Occipital lobe (tissue), 1 donor: ENCODE measurements at regions not wholly inside any gene's neighbourhood (a gene's known extent, or its start where the extent isn't known, plus 50 kb on each side); places are given as distances from the start of the nearest gene placed in this dataset.
"Not testable (repeated sequence)": the region's sequence is repeated elsewhere in the genome, so short reads cannot be mapped to it uniquely, and the experiment has no call there.

ENCODE experiments used
- DNase-seq: peaks from one replicate; lab custom pipeline; 2025; lab: John Stamatoyannopoulos, UW

- DNase-seq = no peak
Measured at GRCh38 chr3:135558150-135558783, 407.3 kb upstream of the PPP2R3A start.

- DNase-seq = no peak
Measured at GRCh38 chr3:135558906-135559305, 406.6 kb upstream of the PPP2R3A start.

DNA sequence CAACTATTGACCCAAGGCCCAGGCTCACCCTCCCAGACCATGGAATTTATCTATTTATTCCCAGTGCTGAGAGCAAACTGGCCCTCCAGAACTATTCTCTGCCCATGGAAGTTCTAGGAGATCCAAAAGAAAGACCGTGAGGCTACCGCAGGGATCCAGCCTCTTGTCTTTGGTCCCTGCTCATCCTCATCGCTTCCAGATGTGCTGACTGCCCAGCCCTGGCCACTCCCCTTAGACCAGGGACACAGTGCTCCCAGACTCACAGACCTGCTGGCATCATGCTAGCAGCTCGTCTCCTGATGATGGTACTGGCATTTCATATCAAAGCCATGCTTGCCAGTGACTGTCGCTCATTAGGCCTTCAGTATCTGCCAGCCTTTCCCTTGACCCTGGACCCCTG is 405.7 kb upstream of the PPP2R3A start:
- DNase-seq = no peak

DNA sequence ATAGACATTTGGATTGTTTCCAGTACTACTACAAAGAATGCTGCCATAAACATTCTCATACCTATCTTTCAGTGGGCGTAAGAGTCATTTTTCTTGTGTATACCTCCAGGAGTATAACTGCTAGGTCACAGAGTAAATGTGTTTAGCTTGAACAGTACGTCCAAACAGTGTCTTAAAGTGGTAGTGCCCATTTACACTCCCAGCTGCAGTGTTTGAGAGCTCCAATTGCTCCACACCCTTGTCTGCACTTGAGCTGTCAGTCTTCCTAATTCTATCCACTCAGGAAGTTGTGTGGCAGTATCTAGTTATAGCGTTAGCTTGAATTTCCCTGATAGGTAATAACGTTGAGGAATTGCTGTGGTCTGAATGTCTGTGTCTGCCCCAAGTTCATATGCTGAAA is 404.7 kb upstream of the PPP2R3A start:
- no peak for DNase-seq

GRCh38 chr3:135564696-135565095 is 400.8 kb upstream of the PPP2R3A start:
- DNase-seq = no peak

DNA sequence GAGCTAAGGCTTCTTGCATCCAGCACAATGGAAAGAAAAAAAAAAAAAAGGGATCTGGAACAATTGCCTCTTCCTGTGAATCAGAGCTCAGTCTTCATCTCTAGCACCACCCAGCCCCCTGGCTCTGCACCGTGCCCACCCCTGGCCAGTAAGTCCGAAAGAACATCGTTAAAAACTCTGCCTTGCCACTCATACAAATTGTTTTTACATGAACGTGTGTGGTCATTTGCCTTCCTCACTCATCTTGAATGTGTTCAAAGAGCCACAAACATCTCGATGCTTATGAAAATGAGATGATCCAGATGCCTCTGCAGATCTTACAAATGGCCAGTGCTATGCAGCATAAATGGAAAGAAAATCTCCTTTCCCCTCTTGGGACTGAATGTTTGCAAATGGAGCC is 400.0 kb upstream of the PPP2R3A start:
- no peak for DNase-seq

- DNase-seq = no peak
Measured at GRCh38 chr3:135567223-135567622, 398.3 kb upstream of the PPP2R3A start.

- no peak for DNase-seq
Measured at GRCh38 chr3:135576751-135577150, 388.8 kb upstream of the PPP2R3A start.

- DNase-seq = no peak
Measured at GRCh38 chr3:135581806-135582205, 383.7 kb upstream of the PPP2R3A start.

DNA sequence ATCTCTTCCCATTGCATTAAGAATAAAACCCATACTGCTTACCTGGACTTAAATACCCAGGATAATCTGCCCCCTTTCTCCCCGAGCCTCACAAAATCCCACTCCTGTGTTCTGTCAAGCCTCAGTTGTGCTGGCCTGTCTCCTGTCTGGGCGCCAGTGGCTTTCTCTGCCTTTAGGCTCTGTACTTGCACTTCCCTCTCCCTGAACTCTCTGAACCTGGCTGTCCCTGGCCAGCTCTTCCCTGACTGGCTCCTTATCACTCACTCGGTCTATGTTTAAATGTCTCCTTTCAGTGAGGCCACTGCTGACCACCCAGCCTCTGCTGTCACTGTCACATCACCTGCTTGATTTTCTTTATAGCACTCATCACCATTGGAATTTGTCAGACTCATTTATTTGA is 382.7 kb upstream of the PPP2R3A start:
- DNase-seq = no peak

GRCh38 chr3:135596563-135596962 is 369.0 kb upstream of the PPP2R3A start:
- DNase-seq = no peak

DNA sequence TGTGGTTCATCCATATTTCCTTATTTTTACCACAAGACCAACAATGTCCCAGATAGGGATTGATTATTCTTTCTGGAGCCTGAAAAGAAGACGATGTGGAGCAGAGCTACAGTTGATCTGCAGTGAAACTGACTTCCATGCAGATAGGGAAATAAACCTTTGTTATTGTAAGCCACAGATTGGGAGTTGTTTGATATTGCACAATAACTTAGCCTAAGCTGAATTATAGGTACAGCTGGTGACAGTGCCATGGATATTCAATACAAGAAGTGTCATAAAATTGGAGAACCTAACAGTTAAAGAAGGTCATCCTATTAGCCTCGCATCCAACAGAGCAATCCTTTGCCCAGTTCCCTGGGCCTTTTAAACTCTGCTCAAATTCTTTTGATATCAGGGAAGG is 367.7 kb upstream of the PPP2R3A start:
- no peak for DNase-seq

GRCh38 chr3:135598597-135598996 is 366.9 kb upstream of the PPP2R3A start:
- DNase-seq = no peak

- DNase-seq = not testable (repeated sequence)
Measured at GRCh38 chr3:135604512-135604911, 361.0 kb upstream of the PPP2R3A start.

GRCh38 chr3:135618123-135618522 is 347.4 kb upstream of the PPP2R3A start:
- DNase-seq = no peak

DNA sequence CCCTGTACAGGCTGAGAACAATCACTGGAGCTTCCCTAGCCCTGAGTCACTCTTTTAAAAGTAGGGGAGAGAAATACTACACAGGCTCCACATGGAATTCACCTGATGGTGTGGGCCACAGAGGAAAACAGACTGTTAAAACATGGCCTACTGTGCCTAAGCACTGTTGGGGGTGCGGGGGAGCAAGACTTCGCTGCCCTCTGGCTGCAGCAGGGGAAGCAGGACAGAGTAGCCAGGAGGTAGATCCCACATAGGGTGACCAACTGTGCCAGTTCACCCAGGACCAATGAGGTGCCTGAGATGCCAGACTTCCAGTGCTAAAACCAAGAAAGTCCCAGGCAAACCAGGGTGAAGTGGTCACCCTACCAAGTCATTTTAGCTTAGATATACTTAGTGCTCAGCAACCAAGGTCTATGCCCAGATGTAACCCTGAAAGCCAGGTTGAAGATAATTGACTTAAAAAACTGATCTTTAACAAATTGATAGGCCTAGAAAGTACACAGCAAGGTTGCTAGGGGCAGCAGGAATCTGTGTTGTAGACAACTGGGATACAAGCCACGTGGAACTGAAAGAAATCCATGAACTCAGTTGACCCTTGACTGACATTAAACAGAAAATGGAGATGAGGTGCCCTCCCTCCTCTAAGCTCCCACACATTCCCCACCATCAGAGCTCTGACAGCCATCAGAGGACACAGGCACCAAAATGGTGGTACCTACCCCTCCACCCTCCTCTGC is 344.2 kb upstream of the PPP2R3A start:
- no peak for DNase-seq

DNA sequence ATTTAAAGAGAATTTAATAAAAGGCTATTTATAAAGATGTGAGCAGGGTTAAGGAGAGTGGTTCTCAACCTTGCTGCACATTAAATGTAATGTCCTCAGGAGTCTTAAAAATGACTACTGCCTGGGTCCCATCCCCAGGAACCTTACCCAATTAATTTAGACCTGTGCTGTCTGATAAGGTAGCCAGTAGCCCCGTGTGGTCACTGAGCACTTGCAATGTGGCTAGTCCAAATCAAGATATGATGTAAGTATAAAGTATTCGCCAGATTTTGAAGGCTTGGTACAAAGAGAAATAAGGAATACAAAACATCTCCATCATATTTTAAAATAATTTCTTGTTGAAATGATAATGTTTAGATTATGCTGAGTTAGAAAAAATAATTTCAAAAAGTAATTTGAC is 343.3 kb upstream of the PPP2R3A start:
- no peak for DNase-seq

DNA sequence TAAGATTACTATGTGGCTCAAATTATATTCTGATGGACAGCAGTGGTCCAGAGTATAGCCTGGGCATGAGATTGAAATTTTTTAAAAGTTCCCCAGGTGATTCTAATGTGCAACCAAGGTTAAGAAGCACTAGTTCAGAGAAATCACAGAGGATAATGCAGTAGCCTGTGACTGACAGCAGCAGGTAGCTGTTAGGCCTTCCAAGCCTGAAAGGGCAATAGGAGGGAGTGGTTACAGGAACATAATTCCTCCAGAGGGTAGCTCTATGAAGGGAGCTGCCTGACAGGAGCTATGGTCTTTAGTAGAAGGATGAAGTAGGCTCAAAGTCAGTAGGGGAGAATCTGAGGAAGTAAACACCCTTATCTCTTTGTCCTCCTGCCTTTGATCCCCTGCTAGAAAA is 342.9 kb upstream of the PPP2R3A start:
- no peak for DNase-seq

DNA sequence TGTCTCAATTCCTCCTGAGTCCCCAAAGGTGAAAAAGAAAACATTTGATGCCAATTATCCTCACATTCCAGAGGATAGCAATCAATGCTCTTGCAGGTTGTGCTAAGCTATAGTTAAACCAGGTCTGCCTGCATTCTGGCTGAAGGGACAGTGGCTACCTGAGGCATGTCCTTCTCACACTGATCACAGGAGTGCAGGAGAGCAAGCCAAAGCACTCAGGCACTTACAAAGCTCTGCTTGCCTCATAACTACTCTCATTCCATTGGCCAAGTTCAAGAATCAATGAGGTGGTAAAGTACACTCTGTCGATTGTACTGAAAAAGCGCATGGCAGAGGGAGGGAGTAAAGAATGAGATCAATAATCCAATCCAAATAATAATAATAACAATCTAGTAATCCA is 342.0 kb upstream of the PPP2R3A start:
- DNase-seq = no peak

DNA sequence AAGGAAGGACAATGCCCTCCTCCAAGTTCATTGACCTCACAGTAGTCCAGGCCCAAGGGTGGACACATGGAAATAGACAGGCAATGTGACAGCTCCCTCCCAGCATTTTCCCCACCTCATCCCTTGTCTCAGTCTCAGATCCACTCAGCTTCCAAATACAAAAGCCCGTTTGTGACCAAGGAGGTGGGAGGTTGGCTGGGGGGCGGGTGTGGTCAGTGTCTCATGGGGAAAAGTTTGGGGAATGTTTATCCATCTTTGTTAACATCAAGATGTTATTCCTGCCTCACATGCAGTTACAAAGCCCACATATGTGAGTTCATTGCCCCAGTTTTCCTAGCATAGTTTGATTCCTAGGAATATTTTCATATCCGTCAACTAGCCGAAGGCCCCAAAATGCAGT is 338.5 kb upstream of the PPP2R3A start:
- no peak for DNase-seq

- DNase-seq = no peak
Measured at GRCh38 chr3:135629701-135630408, 335.7 kb upstream of the PPP2R3A start.

GRCh38 chr3:135632556-135633065 is 332.9 kb upstream of the PPP2R3A start:
- no peak for DNase-seq

DNA sequence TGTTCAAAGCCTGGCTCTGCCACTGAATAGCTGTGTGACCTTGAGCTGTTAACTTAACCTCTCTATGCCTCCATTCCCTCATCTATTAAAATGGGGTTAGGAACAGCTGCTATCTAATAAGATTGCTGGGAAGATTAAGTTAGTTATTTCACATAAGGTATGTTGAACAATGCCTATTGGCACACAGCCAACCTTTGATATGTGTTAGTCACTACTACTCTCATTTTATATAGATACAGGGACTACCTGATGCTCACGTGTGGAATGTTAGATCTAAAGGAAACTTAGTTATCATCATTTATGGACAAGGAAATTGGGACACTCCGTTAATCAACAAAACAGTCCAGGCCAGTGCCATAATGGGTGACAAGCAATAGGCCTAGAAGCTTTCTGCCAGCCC is 332.4 kb upstream of the PPP2R3A start:
- no peak for DNase-seq
